Uterus (tissue), 3 donors: ENCODE measurements at regions not wholly inside any gene's neighbourhood (a gene's known extent, or its start where the extent isn't known, plus 50 kb on each side); places are given as distances from the start of the nearest gene placed in this dataset.

ENCODE experiments used
- DNase-seq, 2 donors: peaks; one replicate each; pipeline ENCODE4 v3.0.0-alpha.2; 2019 to 2020
- H3K27ac ChIP-seq, 2 donors: fragments of 200-600 bp; sonication (generic); 1 replicate in 1 of 2; 2 replicates in 1 of 2; pipeline ENCODE4 v1.5.1; 2016 to 2018
- H3K27me3 ChIP-seq, 2 donors: fragments of 200-600 bp; sonication (generic); one replicate each; pipeline ENCODE4 v1.5.1; 2018 to 2019; ENCODE audit warnings: control low read depth in 1 of 2
- H3K36me3 ChIP-seq, 2 donors: fragments of 200-600 bp; sonication (generic); one replicate each; pipeline ENCODE4 v1.5.1; 2019; ENCODE audit warnings: control low read depth in 1 of 2
- H3K4me1 ChIP-seq, 2 donors: fragments of 200-600 bp; sonication (generic); one replicate each; pipeline ENCODE4 v1.5.1; 2018 to 2019; ENCODE audit warnings: control low read depth in 1 of 2
- H3K4me3 ChIP-seq, 2 donors: fragments of 200-600 bp; sonication (generic); 1 replicate in 1 of 2; 2 replicates in 1 of 2; pipeline ENCODE4 v1.5.1; 2018 to 2019; ENCODE audit warnings: mild to moderate bottlenecking in 1 of 2
- H3K9me3 ChIP-seq, 2 donors: fragments of 200-600 bp; sonication (generic); one replicate each; pipeline ENCODE4 v1.5.1; 2019; ENCODE audit warnings: control low read depth in 1 of 2
- POLR2A ChIP-seq, 2 donors: fragments of 450-650 bp; IDR thresholded peaks; one replicate each; pipeline ENCODE4 v1.6.1; 2016; ENCODE audit warnings: antibody characterized with exemption in 2 of 2, mild to moderate bottlenecking in 1 of 2, moderate library complexity in 1 of 2
- intact Hi-C: fragments of 100-400 bp; cut with DNase I; formaldehyde crosslinking; loops from one replicate; pipeline ENCODE4 v1.15.1; 2023; ENCODE audit warnings: low total_unique reads
- TF ChIP-seq, protein P1 (sequence below), 4 experiments: fragments of 200-600 bp in 2 of 4; fragments of 450-650 bp in 2 of 4; sonication (generic) in 2 of 4; IDR thresholded peaks; one replicate each; pipeline ENCODE4 v1.5.1; 2016 to 2019; ENCODE audit warnings: antibody characterized with exemption in 4 of 4, mild to moderate bottlenecking in 2 of 4, moderate library complexity in 1 of 4
- donor health status: DM: yes; HTN: yes; CAD: no.

DNA sequence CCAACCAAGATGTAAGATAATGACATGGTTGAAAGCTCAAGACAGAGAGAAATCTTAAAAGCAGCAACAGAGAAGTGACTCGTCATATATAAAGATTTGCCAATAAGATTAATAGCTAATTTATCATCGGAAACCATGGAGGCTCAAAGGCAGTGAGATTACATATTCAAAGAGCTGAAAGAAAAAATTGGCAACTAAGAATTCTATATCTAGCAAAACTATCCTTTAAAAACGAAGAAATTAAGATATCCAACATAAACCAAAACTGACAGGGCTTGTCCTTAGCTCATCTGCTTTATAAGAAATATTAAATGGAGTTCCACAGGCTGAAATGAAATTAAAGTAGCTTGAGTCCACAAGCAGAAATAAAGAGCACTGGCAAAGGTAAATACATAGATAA is 236.6 kb downstream of the ANAPC1 start:
- intact Hi-C loops, result no loop called here
- TF ChIP-seq, protein P1, sequence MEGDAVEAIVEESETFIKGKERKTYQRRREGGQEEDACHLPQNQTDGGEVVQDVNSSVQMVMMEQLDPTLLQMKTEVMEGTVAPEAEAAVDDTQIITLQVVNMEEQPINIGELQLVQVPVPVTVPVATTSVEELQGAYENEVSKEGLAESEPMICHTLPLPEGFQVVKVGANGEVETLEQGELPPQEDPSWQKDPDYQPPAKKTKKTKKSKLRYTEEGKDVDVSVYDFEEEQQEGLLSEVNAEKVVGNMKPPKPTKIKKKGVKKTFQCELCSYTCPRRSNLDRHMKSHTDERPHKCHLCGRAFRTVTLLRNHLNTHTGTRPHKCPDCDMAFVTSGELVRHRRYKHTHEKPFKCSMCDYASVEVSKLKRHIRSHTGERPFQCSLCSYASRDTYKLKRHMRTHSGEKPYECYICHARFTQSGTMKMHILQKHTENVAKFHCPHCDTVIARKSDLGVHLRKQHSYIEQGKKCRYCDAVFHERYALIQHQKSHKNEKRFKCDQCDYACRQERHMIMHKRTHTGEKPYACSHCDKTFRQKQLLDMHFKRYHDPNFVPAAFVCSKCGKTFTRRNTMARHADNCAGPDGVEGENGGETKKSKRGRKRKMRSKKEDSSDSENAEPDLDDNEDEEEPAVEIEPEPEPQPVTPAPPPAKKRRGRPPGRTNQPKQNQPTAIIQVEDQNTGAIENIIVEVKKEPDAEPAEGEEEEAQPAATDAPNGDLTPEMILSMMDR (IDR thresholded peaks at IDR 0.05), result no peak
- TF ChIP-seq POLR2A (IDR thresholded peaks at IDR 0.05), result no peak
- no peak overlapping the region for H3K27ac ChIP-seq
- DNase-seq, result no peak
- H3K4me3 ChIP-seq, result no peak overlapping the region
- no peaks in the 10 kb centered on the region for H3K36me3 ChIP-seq
- H3K9me3 ChIP-seq, result peaks cover 0 to 4% of the 10 kb centered on the region in 2 donors
- H3K27me3 ChIP-seq, result no peaks in the 10 kb centered on the region
- no peaks in the 10 kb centered on the region for H3K4me1 ChIP-seq

DNA sequence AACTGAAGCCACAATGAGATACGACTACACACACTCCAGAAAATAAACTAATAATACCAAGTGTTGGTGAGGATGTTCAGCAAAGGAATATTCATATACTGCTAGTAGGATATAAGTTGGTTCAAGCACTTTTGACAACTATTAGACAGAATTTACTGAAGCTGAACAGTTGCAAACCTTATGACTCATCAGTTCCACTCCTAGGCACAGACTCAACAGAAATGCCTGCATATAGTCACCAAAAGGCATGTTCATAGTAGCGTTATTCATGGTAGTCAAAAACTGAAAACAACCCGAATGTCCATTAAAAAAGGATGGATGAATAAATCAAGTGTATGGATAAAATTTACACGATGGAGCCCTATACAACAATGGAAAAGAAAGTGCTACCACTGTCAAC is 232.0 kb downstream of the ANAPC1 start:
- H3K4me3 ChIP-seq, result no peak overlapping the region

DNA sequence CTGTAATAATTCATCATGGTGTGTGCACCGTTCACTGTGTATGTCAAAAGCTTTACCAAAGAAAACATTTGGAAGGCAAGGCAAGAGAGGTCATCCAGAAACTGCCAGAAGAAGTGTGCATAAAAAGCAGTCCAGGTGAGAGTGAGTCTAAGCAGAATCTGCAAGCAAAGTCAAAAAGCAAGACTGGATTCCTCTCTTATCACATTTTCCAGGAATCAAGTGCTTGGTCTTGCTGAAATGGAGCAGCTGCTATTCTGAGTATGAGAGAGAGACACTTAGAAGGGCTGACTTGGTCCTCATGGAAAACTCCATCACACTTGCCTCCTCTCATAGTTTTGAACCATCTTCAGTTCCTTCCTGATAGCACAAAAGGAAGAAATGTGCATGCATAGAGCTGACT is 231.3 kb downstream of the ANAPC1 start:
- no peak overlapping the region for H3K27ac ChIP-seq
- no peaks in the 10 kb centered on the region for H3K27me3 ChIP-seq
- H3K4me3 ChIP-seq, result no peak overlapping the region
- H3K4me1 ChIP-seq, result no peaks in the 10 kb centered on the region
- no peaks in the 10 kb centered on the region for H3K36me3 ChIP-seq
- H3K9me3 ChIP-seq, result no peaks in the 10 kb centered on the region
- TF ChIP-seq, protein P1 (IDR thresholded peaks at IDR 0.05), result no peak
- TF ChIP-seq POLR2A (IDR thresholded peaks at IDR 0.05), result no peak
- no peak for DNase-seq
- intact Hi-C loops, result no loop called here

More for the DNA sequence above, 232.0 kb downstream of the ANAPC1 start:
- intact Hi-C loops, result no loop called here
- no peak for TF ChIP-seq POLR2A (IDR thresholded peaks at IDR 0.05)
- TF ChIP-seq, protein P1 (IDR thresholded peaks at IDR 0.05), result no peak
- no peak for DNase-seq
- Histone ChIP-seq H3K4me1 (no peaks in the 10 kb centered on the region), H3K27me3 (no peaks in the 10 kb centered on the region), H3K9me3 (no peaks in the 10 kb centered on the region), H3K36me3 (no peaks in the 10 kb centered on the region), H3K27ac (no peak overlapping the region)

DNA sequence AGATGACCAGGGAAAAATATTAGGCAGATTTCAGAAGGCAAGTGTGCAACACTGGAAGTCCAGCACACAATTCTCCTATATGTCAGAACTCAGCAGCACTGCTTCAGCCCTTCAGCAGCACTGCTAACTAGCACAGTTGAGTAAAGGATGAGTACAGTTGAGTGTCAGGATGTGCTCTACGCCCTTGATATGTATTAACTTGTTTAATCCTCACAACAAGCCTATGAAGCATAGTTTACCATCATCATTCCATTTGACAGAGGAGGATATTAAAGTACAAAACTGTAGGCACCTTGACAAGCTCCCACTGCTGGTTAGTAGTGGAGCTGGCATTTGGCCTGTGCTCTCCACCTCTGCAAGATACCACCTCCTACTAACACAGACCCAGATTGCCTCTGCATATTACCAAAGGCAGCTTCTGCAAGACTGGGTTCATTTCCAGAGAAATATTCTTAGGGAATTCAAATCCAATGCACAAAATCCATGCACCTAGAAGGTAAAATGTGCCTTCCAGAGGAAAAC is 230.8 kb downstream of the ANAPC1 start:
- intact Hi-C loops, result no loop called here
- Histone ChIP-seq H3K36me3 (no peaks in the 10 kb centered on the region), H3K27ac (no peak overlapping the region), H3K4me1 (no peaks in the 10 kb centered on the region), H3K27me3 (no peaks in the 10 kb centered on the region), H3K4me3 (no peak overlapping the region), H3K9me3 (no peaks in the 10 kb centered on the region)
- TF ChIP-seq POLR2A (IDR thresholded peaks at IDR 0.05), result no peak
- TF ChIP-seq, protein P1 (IDR thresholded peaks at IDR 0.05), result no peak
- DNase-seq, result no peak

DNA sequence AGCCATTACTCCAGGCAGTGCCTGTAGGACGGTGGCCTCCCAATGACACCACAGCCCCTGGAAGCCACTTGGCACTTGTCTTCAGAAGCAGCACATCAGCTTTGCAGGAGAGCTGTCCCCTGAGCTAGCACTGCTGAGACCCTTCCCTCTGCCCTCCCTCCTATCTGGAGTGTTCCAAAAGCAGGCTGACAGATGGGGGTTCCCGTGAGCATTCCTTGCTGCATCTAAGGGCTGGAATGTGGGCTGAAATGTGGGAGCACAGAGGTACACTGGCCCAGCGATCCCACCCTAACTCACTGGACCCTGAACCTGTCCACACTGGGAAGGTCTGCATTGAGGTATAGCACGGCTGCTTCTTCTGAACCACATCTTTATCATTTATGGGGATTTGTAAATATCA is 230.1 kb downstream of the ANAPC1 start:
- Histone ChIP-seq H3K9me3 (no peaks in the 10 kb centered on the region), H3K27ac (no peak overlapping the region), H3K4me1 (no peaks in the 10 kb centered on the region), H3K4me3 (no peak overlapping the region), H3K27me3 (no peaks in the 10 kb centered on the region), H3K36me3 (no peaks in the 10 kb centered on the region)
- intact Hi-C loops, result no loop called here
- TF ChIP-seq, protein P1 (IDR thresholded peaks at IDR 0.05), result no peak
- TF ChIP-seq POLR2A (IDR thresholded peaks at IDR 0.05), result no peak
- DNase-seq, result no peak
